Activated CD8-positive, alpha-beta memory T cell treated with anti-CD3 and anti-CD28 coated beads, Interleukin-2, amount 10 ng/mL, durations not matched to agents 7 days and 5 days (primary cell): ENCODE measurements at regions not wholly inside any gene's neighbourhood (a gene's known extent, or its start where the extent isn't known, plus 50 kb on each side); places are given as distances from the start of the nearest gene placed in this dataset.

Source experiments
- ATAC-seq: fragments of 150-1000 bp; cut with Tn5 transposase; one replicate; pipeline ENCODE4 v1.10.0; 2021; ENCODE audit warnings: moderate library complexity
- CTCF ChIA-PET: fragments of 350-600 bp; sonication (Branson Sonifier 250); formaldehyde crosslinking; loops from one replicate; lab custom pipeline; 2021; ENCODE audit warnings: antibody characterized with exemption; lab: Charles Lee
- DNase-seq: peaks from one replicate; pipeline ENCODE4 v3.0.0-alpha.2; 2020
- H3K27ac Mint-ChIP-seq: one replicate; pipeline ENCODE4 v1.8.0; 2021; ENCODE audit warnings: mild to moderate bottlenecking, mixed read lengths
- H3K27me3 Mint-ChIP-seq: one replicate; pipeline ENCODE4 v1.8.0; 2021; ENCODE audit warnings: mixed read lengths
- H3K36me3 Mint-ChIP-seq: one replicate; pipeline ENCODE4 v1.8.0; 2021; ENCODE audit warnings: mild to moderate bottlenecking, mixed read lengths
- H3K4me1 Mint-ChIP-seq: one replicate; pipeline ENCODE4 v1.8.0; 2021; ENCODE audit warnings: mixed read lengths
- H3K4me3 Mint-ChIP-seq: one replicate; pipeline ENCODE4 v1.8.0; 2021; ENCODE audit warnings: mild to moderate bottlenecking, moderate library complexity, mixed read lengths
- H3K9me3 Mint-ChIP-seq: one replicate; pipeline ENCODE4 v1.8.0; 2022; ENCODE audit warnings: low read depth, mixed read lengths

GRCh38 chr12:107331912-107332311, 238.6 kb upstream of the CRY1 start:
- Mint-ChIP-seq H3K27ac (no peak overlapping the region), H3K36me3 (no peaks in the 10 kb centered on the region), H3K27me3 (peaks cover 11% of the 10 kb centered on the region), H3K9me3 (no peaks in the 10 kb centered on the region), H3K4me1 (peaks cover 49% of the 10 kb centered on the region), H3K4me3 (no peak overlapping the region)
- ATAC-seq = no peak
- CTCF ChIA-PET = interaction anchor here (0.8 to 1.0 kb wide), 2 partner anchors 13 to 63 kb away, joined by 3 read pairs; no protein-coding TSS in a partner anchor
- DNase-seq = no peak

- Mint-ChIP-seq H3K9me3 (no peaks in the 10 kb centered on the region), H3K27ac (no peak overlapping the region), H3K4me1 (peaks cover 55% of the 10 kb centered on the region), H3K36me3 (no peaks in the 10 kb centered on the region), H3K27me3 (peaks cover 6% of the 10 kb centered on the region), H3K4me3 (no peak overlapping the region)
- CTCF ChIA-PET = interaction anchor here (1.0 to 1.2 kb wide), 2 partner anchors 12 to 14 kb away, joined by 3 to 6 read pairs; no protein-coding TSS in a partner anchor
- no peak for DNase-seq
- ATAC-seq = no peak
Measured at GRCh38 chr12:107332743-107333142, 239.4 kb upstream of the CRY1 start.

GRCh38 chr12:107335802-107336570, 242.6 kb upstream of the CRY1 start:
- H3K9me3 Mint-ChIP-seq = no peaks in the 10 kb centered on the region
- H3K27ac Mint-ChIP-seq = no peak overlapping the region
- peaks cover 26% of the 10 kb centered on the region for H3K4me1 Mint-ChIP-seq
- H3K4me3 Mint-ChIP-seq = no peak overlapping the region
- peaks cover 3% of the 10 kb centered on the region for H3K27me3 Mint-ChIP-seq
- H3K36me3 Mint-ChIP-seq = peaks cover 2% of the 10 kb centered on the region
- ATAC-seq = no peak
- no peak for DNase-seq
- CTCF ChIA-PET = interaction anchor here (1.3 kb wide), 1 partner anchor 21 kb away, joined by 3 read pairs; no protein-coding TSS in a partner anchor

GRCh38 chr12:107336695-107337094, 243.3 kb upstream of the CRY1 start:
- peaks cover 22% of the 10 kb centered on the region for H3K4me1 Mint-ChIP-seq
- CTCF ChIA-PET = interaction anchor here (1.7 kb wide), 1 partner anchor 12 kb away, joined by 3 read pairs; no protein-coding TSS in a partner anchor
- no peak overlapping the region for H3K27ac Mint-ChIP-seq
- no peak for ATAC-seq
- DNase-seq = no peak
- H3K36me3 Mint-ChIP-seq = peaks cover 5% of the 10 kb centered on the region
- H3K4me3 Mint-ChIP-seq = no peak overlapping the region
- H3K27me3 Mint-ChIP-seq = peaks cover 3% of the 10 kb centered on the region
- H3K9me3 Mint-ChIP-seq = no peaks in the 10 kb centered on the region

- ATAC-seq (peak; percentile 30), DNase-seq (no peak)
- H3K36me3 Mint-ChIP-seq = peaks cover 6% of the 10 kb centered on the region
- no peaks in the 10 kb centered on the region for H3K9me3 Mint-ChIP-seq
- CTCF ChIA-PET = interaction anchor here (1.7 kb wide), 1 partner anchor 11 kb away, joined by 3 read pairs; no protein-coding TSS in a partner anchor
- no peak overlapping the region for H3K4me3 Mint-ChIP-seq
- no peak overlapping the region for H3K27ac Mint-ChIP-seq
- H3K27me3 Mint-ChIP-seq = peaks cover 3% of the 10 kb centered on the region
- peaks cover 17% of the 10 kb centered on the region for H3K4me1 Mint-ChIP-seq
Measured at GRCh38 chr12:107337346-107338095, 244.2 kb upstream of the CRY1 start.

- Mint-ChIP-seq H3K9me3 (no peaks in the 10 kb centered on the region), H3K27me3 (peaks cover 3% of the 10 kb centered on the region), H3K4me3 (no peak overlapping the region), H3K27ac (no peak overlapping the region), H3K36me3 (peaks cover 10% of the 10 kb centered on the region), H3K4me1 (peaks cover 10% of the 10 kb centered on the region)
- ATAC-seq (no peak), DNase-seq (no peak)
- CTCF ChIA-PET = no interaction called here
Measured at GRCh38 chr12:107339487-107339886, 246.1 kb upstream of the CRY1 start.

- no peak for ATAC-seq
- Mint-ChIP-seq H3K9me3 (no peaks in the 10 kb centered on the region), H3K27me3 (peaks cover 3% of the 10 kb centered on the region), H3K4me1 (peaks cover 10% of the 10 kb centered on the region), H3K4me3 (no peak overlapping the region), H3K36me3 (peaks cover 10% of the 10 kb centered on the region), H3K27ac (no peak overlapping the region)
- CTCF ChIA-PET = no interaction called here
- DNase-seq = no peak
Measured at GRCh38 chr12:107339932-107340331, 246.6 kb upstream of the CRY1 start.

GRCh38 chr12:107340898-107341297, 247.5 kb upstream of the CRY1 start:
- DNase-seq (no peak), ATAC-seq (no peak)
- CTCF ChIA-PET = no interaction called here
- Mint-ChIP-seq H3K27ac (no peak overlapping the region), H3K36me3 (peaks cover 10% of the 10 kb centered on the region), H3K4me1 (peaks cover 10% of the 10 kb centered on the region), H3K4me3 (no peak overlapping the region), H3K27me3 (no peaks in the 10 kb centered on the region), H3K9me3 (peaks cover under 1% of the 10 kb centered on the region)

- H3K9me3 Mint-ChIP-seq = peaks cover 8% of the 10 kb centered on the region
- H3K27me3 Mint-ChIP-seq = peaks cover 2% of the 10 kb centered on the region
- CTCF ChIA-PET = interaction anchor here (0.6 kb wide), 1 partner anchor 312 kb away, joined by 4 read pairs; no protein-coding TSS in a partner anchor
- H3K4me3 Mint-ChIP-seq = no peak overlapping the region
- peaks cover 2% of the 10 kb centered on the region for H3K4me1 Mint-ChIP-seq
- DNase-seq (no peak), ATAC-seq (no peak)
- peaks cover 16% of the 10 kb centered on the region for H3K36me3 Mint-ChIP-seq
- no peak overlapping the region for H3K27ac Mint-ChIP-seq
Measured at GRCh38 chr12:107344035-107344808, 250.9 kb upstream of the CRY1 start.

GRCh38 chr12:107347261-107347660, 253.9 kb upstream of the CRY1 start:
- no peak overlapping the region for H3K4me3 Mint-ChIP-seq
- peaks cover 10% of the 10 kb centered on the region for H3K36me3 Mint-ChIP-seq
- H3K9me3 Mint-ChIP-seq = peaks cover 8% of the 10 kb centered on the region
- ATAC-seq = no peak
- CTCF ChIA-PET = no interaction called here
- H3K27me3 Mint-ChIP-seq = peaks cover 5% of the 10 kb centered on the region
- peaks cover 9% of the 10 kb centered on the region for H3K4me1 Mint-ChIP-seq
- H3K27ac Mint-ChIP-seq = no peak overlapping the region
- DNase-seq = no peak

GRCh38 chr12:107349008-107349747, 255.8 kb upstream of the CRY1 start:
- CTCF ChIA-PET = interaction anchor here (1.1 kb wide), 1 partner anchor 12 kb away, joined by 3 read pairs; no protein-coding TSS in a partner anchor
- Mint-ChIP-seq H3K27me3 (peaks cover 5% of the 10 kb centered on the region), H3K27ac (no peak overlapping the region), H3K36me3 (peaks cover 6% of the 10 kb centered on the region), H3K9me3 (peaks cover 8% of the 10 kb centered on the region), H3K4me1 (peaks cover 21% of the 10 kb centered on the region), H3K4me3 (no peak overlapping the region)
- DNase-seq (no peak), ATAC-seq (no peak)

GRCh38 chr12:107349839-107350238, 256.5 kb upstream of the CRY1 start:
- CTCF ChIA-PET = no interaction called here
- ATAC-seq = no peak
- H3K36me3 Mint-ChIP-seq = peaks cover 6% of the 10 kb centered on the region
- DNase-seq = no peak
- peaks cover 8% of the 10 kb centered on the region for H3K9me3 Mint-ChIP-seq
- peaks cover 21% of the 10 kb centered on the region for H3K4me1 Mint-ChIP-seq
- H3K27ac Mint-ChIP-seq = no peak overlapping the region
- no peak overlapping the region for H3K4me3 Mint-ChIP-seq
- H3K27me3 Mint-ChIP-seq = peaks cover 5% of the 10 kb centered on the region
